GM23338 (cell line): ENCODE measurements at regions not wholly inside any gene's neighbourhood (a gene's known extent, or its start where the extent isn't known, plus 50 kb on each side); places are given as distances from the start of the nearest gene placed in this dataset.

Experiments
- ATAC-seq: fragments of 200-7000 bp; cut with Tn5 transposase; 3 replicates; pipeline ENCODE4 v1.9.1; 2020
- DNase-seq: peaks from one replicate; pipeline ENCODE4 v3.0.0-alpha.2; 2015; ENCODE audit warnings: low spot score
- H2AFZ ChIP-seq: fragments of 200-600 bp; sonication (generic); 2 replicates; pipeline ENCODE4 v1.8.0; 2016; ENCODE audit warnings: antibody characterized with exemption, mild to moderate bottlenecking, moderate library complexity
- H3F3A ChIP-seq: fragments of 200-600 bp; sonication (generic); replicated peaks from 2 replicates; pipeline ENCODE4 v1.8.0; 2017; ENCODE audit warnings: antibody characterized with exemption, mixed run types, low read depth
- H3K27ac ChIP-seq: fragments of 200-600 bp; sonication (generic); 2 replicates; pipeline ENCODE4 v1.6.1; 2016; ENCODE audit warnings: low read depth
- H3K27me3 ChIP-seq: fragments of 200-600 bp; sonication (generic); 2 replicates; pipeline ENCODE4 v1.8.0; 2016; ENCODE audit warnings: mild to moderate bottlenecking, mixed run types, moderate library complexity; ENCODE audit not compliant: insufficient read depth
- H3K36me3 ChIP-seq: fragments of 200-600 bp; sonication (generic); 2 replicates; pipeline ENCODE4 v1.8.0; 2016; ENCODE audit warnings: mild to moderate bottlenecking; ENCODE audit not compliant: insufficient read depth
- H3K4me1 ChIP-seq: fragments of 200-600 bp; sonication (generic); 2 replicates; pipeline ENCODE4 v1.8.0; 2016; ENCODE audit warnings: mild to moderate bottlenecking, moderate library complexity; ENCODE audit not compliant: insufficient read depth
- H3K4me2 ChIP-seq: fragments of 200-600 bp; sonication (generic); 2 replicates; pipeline ENCODE4 v1.7.1; 2017; ENCODE audit warnings: mixed run types
- H3K4me3 ChIP-seq: fragments of 200-600 bp; sonication (generic); 2 replicates; pipeline ENCODE4 v1.6.1; 2016; ENCODE audit warnings: mixed run types
- H3K79me2 ChIP-seq: fragments of 200-600 bp; sonication (generic); replicated peaks from 2 replicates; pipeline ENCODE4 v1.8.0; 2017; ENCODE audit warnings: mild to moderate bottlenecking; ENCODE audit not compliant: insufficient read depth
- H3K9me2 ChIP-seq: fragments of 200-600 bp; sonication (generic); 2 replicates; pipeline ENCODE4 v1.8.0; 2017; ENCODE audit not compliant: insufficient read depth
- H4K20me1 ChIP-seq: fragments of 200-600 bp; sonication (generic); replicated peaks from 2 replicates; pipeline ENCODE4 v1.8.0; 2017; ENCODE audit warnings: mild to moderate bottlenecking; ENCODE audit not compliant: insufficient read depth
- H3K27ac Mint-ChIP-seq: 2 replicates; pipeline ENCODE4 v1.8.0; 2020; ENCODE audit warnings: inconsistent platforms, mild to moderate bottlenecking, moderate library complexity, mixed read lengths
- H3K27me3 Mint-ChIP-seq: 3 replicates; pipeline ENCODE4 v1.8.0; 2022; ENCODE audit warnings: low read depth, mild to moderate bottlenecking, moderate library complexity, mixed read lengths, inconsistent platforms; ENCODE audit not compliant: insufficient read depth, poor library complexity
- H3K36me3 Mint-ChIP-seq: 3 replicates; pipeline ENCODE4 v1.8.0; 2021; ENCODE audit warnings: low read depth, mild to moderate bottlenecking, inconsistent platforms, moderate library complexity, mixed read lengths
- H3K4me1 Mint-ChIP-seq: 3 replicates; pipeline ENCODE4 v1.8.0; 2020; ENCODE audit warnings: mild to moderate bottlenecking, inconsistent platforms, mixed read lengths
- H3K4me3 Mint-ChIP-seq: 3 replicates; pipeline ENCODE4 v1.8.0; 2021; ENCODE audit warnings: moderate library complexity, mild to moderate bottlenecking, inconsistent platforms, mixed read lengths
- H3K9me3 Mint-ChIP-seq: 3 replicates; pipeline ENCODE4 v1.8.0; 2020; ENCODE audit warnings: moderate library complexity, mild to moderate bottlenecking, inconsistent platforms, mixed read lengths
- CREB1 ChIP-seq: fragments of 250-450 bp; sonication (Bioruptor Pico); IDR thresholded peaks from 2 replicates; pipeline ENCODE4 v1.5.0; 2020; ENCODE audit warnings: low read depth, mild to moderate bottlenecking, moderate library complexity
- NANOG ChIP-seq: IDR thresholded peaks from 2 replicates; pipeline ENCODE4 v1.6.1; 2016; ENCODE audit warnings: antibody characterized with exemption, borderline replicate concordance
- REST ChIP-seq: IDR thresholded peaks from one replicate; pipeline ENCODE4 v1.6.1; 2018; ENCODE audit warnings: antibody characterized with exemption; ENCODE audit not compliant: unreplicated experiment
- TF ChIP-seq, protein P1 (sequence below): fragments of 250-450 bp; sonication (Bioruptor Pico); IDR thresholded peaks from 2 replicates; pipeline ENCODE4 v1.5.0; 2020; ENCODE audit warnings: mild to moderate bottlenecking, moderate library complexity
- TF ChIP-seq, protein P2 (sequence below), 2 experiments: fragments of 200-600 bp in 1 of 2; sonication (generic) in 1 of 2; conservative IDR thresholded peaks; 2 replicates each; pipeline versions ENCODE4 v1.5.1 to v1.6.1; 2016 to 2017; ENCODE audit warnings: antibody characterized with exemption in 2 of 2, low read depth in 2 of 2, mild to moderate bottlenecking in 2 of 2, moderate library complexity in 1 of 2
- TF ChIP-seq, protein P3 (sequence below): IDR thresholded peaks from 2 replicates; pipeline ENCODE4 v1.6.1; 2016; ENCODE audit warnings: antibody characterized with exemption

DNA sequence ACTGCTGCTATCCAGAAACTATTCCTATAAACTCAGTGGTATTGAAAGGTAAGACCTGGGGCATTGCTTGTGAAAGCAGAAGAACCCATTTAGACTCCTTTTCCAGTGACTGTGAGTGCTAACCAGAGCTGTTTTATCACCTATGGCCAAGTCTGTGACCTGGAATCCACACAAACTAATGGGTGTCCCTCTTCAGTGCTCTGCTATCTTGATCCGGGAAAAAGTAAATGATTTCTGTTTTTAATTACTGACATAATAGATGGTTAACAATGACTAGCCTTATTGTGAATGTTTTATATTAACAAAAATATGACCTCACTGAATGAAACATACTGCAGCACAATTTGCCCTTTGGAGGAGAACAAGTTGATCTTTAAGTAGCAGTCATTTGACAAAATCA is 251.6 kb upstream of the MC4R start:
- H3K27ac Mint-ChIP-seq, result no peak overlapping the region
- no peaks in the 10 kb centered on the region for H3F3A ChIP-seq
- no peaks in the 10 kb centered on the region for H3K4me1 ChIP-seq
- H3K27me3 Mint-ChIP-seq, result peaks cover 1% of the 10 kb centered on the region
- no peak overlapping the region for H3K4me2 ChIP-seq
- no peak overlapping the region for H3K27ac ChIP-seq
- no peak overlapping the region for H2AFZ ChIP-seq
- H3K79me2 ChIP-seq, result no peaks in the 10 kb centered on the region
- ATAC-seq (no peak), DNase-seq (no peak)
- no peaks in the 10 kb centered on the region for H4K20me1 ChIP-seq
- H3K4me1 Mint-ChIP-seq, result no peaks in the 10 kb centered on the region
- no peaks in the 10 kb centered on the region for H3K36me3 Mint-ChIP-seq
- no peak overlapping the region for H3K4me3 Mint-ChIP-seq
- H3K9me3 Mint-ChIP-seq, result no peaks in the 10 kb centered on the region
- H3K4me3 ChIP-seq, result no peak overlapping the region
- no peaks in the 10 kb centered on the region for H3K36me3 ChIP-seq
- H3K9me2 ChIP-seq, result no peaks in the 10 kb centered on the region
- TF ChIP-seq REST, result no peak
- TF ChIP-seq NANOG, result no peak
- TF ChIP-seq, protein P1, sequence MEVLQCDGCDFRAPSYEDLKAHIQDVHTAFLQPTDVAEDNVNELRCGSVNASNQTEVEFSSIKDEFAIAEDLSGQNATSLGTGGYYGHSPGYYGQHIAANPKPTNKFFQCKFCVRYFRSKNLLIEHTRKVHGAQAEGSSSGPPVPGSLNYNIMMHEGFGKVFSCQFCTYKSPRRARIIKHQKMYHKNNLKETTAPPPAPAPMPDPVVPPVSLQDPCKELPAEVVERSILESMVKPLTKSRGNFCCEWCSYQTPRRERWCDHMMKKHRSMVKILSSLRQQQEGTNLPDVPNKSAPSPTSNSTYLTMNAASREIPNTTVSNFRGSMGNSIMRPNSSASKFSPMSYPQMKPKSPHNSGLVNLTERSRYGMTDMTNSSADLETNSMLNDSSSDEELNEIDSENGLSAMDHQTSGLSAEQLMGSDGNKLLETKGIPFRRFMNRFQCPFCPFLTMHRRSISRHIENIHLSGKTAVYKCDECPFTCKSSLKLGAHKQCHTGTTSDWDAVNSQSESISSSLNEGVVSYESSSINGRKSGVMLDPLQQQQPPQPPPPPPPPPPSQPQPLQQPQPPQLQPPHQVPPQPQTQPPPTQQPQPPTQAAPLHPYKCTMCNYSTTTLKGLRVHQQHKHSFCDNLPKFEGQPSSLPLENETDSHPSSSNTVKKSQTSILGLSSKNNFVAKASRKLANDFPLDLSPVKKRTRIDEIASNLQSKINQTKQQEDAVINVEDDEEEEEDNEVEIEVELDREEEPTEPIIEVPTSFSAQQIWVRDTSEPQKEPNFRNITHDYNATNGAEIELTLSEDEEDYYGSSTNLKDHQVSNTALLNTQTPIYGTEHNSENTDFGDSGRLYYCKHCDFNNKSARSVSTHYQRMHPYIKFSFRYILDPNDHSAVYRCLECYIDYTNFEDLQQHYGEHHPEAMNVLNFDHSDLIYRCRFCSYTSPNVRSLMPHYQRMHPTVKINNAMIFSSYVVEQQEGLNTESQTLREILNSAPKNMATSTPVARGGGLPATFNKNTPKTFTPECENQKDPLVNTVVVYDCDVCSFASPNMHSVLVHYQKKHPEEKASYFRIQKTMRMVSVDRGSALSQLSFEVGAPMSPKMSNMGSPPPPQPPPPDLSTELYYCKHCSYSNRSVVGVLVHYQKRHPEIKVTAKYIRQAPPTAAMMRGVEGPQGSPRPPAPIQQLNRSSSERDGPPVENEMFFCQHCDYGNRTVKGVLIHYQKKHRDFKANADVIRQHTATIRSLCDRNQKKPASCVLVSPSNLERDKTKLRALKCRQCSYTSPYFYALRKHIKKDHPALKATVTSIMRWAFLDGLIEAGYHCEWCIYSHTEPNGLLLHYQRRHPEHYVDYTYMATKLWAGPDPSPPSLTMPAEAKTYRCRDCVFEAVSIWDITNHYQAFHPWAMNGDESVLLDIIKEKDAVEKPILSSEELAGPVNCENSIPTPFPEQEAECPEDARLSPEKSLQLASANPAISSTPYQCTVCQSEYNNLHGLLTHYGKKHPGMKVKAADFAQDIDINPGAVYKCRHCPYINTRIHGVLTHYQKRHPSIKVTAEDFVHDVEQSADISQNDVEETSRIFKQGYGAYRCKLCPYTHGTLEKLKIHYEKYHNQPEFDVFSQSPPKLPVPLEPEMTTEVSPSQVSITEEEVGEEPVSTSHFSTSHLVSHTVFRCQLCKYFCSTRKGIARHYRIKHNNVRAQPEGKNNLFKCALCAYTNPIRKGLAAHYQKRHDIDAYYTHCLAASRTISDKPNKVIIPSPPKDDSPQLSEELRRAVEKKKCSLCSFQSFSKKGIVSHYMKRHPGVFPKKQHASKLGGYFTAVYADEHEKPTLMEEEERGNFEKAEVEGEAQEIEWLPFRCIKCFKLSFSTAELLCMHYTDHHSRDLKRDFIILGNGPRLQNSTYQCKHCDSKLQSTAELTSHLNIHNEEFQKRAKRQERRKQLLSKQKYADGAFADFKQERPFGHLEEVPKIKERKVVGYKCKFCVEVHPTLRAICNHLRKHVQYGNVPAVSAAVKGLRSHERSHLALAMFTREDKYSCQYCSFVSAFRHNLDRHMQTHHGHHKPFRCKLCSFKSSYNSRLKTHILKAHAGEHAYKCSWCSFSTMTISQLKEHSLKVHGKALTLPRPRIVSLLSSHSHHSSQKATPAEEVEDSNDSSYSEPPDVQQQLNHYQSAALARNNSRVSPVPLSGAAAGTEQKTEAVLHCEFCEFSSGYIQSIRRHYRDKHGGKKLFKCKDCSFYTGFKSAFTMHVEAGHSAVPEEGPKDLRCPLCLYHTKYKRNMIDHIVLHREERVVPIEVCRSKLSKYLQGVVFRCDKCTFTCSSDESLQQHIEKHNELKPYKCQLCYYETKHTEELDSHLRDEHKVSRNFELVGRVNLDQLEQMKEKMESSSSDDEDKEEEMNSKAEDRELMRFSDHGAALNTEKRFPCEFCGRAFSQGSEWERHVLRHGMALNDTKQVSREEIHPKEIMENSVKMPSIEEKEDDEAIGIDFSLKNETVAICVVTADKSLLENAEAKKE (CRISPR knock-in tag), result no peak
- no peak for TF ChIP-seq CREB1 (CRISPR knock-in tag)
- TF ChIP-seq, protein P2, sequence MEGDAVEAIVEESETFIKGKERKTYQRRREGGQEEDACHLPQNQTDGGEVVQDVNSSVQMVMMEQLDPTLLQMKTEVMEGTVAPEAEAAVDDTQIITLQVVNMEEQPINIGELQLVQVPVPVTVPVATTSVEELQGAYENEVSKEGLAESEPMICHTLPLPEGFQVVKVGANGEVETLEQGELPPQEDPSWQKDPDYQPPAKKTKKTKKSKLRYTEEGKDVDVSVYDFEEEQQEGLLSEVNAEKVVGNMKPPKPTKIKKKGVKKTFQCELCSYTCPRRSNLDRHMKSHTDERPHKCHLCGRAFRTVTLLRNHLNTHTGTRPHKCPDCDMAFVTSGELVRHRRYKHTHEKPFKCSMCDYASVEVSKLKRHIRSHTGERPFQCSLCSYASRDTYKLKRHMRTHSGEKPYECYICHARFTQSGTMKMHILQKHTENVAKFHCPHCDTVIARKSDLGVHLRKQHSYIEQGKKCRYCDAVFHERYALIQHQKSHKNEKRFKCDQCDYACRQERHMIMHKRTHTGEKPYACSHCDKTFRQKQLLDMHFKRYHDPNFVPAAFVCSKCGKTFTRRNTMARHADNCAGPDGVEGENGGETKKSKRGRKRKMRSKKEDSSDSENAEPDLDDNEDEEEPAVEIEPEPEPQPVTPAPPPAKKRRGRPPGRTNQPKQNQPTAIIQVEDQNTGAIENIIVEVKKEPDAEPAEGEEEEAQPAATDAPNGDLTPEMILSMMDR (conservative IDR thresholded peaks at IDR 0.05; ENCODE audit: low read depth in 2 of 2), result no peak
- TF ChIP-seq, protein P3, sequence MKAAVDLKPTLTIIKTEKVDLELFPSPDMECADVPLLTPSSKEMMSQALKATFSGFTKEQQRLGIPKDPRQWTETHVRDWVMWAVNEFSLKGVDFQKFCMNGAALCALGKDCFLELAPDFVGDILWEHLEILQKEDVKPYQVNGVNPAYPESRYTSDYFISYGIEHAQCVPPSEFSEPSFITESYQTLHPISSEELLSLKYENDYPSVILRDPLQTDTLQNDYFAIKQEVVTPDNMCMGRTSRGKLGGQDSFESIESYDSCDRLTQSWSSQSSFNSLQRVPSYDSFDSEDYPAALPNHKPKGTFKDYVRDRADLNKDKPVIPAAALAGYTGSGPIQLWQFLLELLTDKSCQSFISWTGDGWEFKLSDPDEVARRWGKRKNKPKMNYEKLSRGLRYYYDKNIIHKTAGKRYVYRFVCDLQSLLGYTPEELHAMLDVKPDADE, result no peak
- H3K27me3 ChIP-seq, result no peaks in the 10 kb centered on the region
